ENCODE measurements at regions not wholly inside any gene's neighbourhood (a gene's known extent, or its start where the extent isn't known, plus 50 kb on each side); places are given as distances from the start of the nearest gene placed in this dataset.

DNA sequence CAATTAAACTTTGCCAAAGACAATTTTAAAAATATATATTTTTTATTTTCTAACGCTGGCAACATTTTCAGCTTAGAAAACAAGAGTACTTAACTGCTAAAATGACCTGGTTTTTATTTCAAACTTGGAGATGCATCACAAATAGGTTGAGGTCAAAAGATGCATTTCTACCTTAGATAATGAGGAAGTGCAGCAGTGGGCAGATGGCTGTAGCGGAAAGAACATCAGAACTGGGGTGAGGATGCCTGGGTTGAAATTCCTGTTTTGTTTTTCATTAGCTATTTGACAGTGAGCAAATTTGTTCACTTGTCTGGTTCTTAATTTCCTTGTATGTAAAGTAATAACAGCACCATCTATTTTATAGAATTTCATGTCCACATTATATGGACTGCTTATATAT, 524.8 kb upstream of the KLF4 start:
- Histone ChIP-seq H3K4me2 (ENCODE audit: low read length) (no peak overlapping the region), H3K79me2 (ENCODE audit: low read length) (no peaks in the 10 kb centered on the region), H2AFZ (ENCODE audit: low read depth, low read length) (no peak overlapping the region), H3K27me3 (ENCODE audit: low read depth, low read length) (no peaks in the 10 kb centered on the region), H3K36me3 (replicated peaks; ENCODE audit: low read depth, low read length) (no peaks in the 10 kb centered on the region), H3K4me1 (ENCODE audit: low read length) (peaks cover 28% of the 10 kb centered on the region), H3K9ac (ENCODE audit: low read length) (no peak overlapping the region), H3K4me3 (ENCODE audit: low read length) (no peak overlapping the region), H3K9me3 (ENCODE audit: insufficient read depth, low read length) (no peaks in the 10 kb centered on the region), H4K20me1 (ENCODE audit: insufficient read depth, low read length) (no peaks in the 10 kb centered on the region), H3K27ac (ENCODE audit: low read length) (no peak overlapping the region)
- TF ChIP-seq, protein P1, sequence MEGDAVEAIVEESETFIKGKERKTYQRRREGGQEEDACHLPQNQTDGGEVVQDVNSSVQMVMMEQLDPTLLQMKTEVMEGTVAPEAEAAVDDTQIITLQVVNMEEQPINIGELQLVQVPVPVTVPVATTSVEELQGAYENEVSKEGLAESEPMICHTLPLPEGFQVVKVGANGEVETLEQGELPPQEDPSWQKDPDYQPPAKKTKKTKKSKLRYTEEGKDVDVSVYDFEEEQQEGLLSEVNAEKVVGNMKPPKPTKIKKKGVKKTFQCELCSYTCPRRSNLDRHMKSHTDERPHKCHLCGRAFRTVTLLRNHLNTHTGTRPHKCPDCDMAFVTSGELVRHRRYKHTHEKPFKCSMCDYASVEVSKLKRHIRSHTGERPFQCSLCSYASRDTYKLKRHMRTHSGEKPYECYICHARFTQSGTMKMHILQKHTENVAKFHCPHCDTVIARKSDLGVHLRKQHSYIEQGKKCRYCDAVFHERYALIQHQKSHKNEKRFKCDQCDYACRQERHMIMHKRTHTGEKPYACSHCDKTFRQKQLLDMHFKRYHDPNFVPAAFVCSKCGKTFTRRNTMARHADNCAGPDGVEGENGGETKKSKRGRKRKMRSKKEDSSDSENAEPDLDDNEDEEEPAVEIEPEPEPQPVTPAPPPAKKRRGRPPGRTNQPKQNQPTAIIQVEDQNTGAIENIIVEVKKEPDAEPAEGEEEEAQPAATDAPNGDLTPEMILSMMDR (IDR thresholded peaks at IDR 0.05; ENCODE audit: low read depth, low read length): no peak
- no peak for TF ChIP-seq EZH2phosphoT487 (IDR thresholded peaks at IDR 0.05; ENCODE audit: low read depth)

DNA sequence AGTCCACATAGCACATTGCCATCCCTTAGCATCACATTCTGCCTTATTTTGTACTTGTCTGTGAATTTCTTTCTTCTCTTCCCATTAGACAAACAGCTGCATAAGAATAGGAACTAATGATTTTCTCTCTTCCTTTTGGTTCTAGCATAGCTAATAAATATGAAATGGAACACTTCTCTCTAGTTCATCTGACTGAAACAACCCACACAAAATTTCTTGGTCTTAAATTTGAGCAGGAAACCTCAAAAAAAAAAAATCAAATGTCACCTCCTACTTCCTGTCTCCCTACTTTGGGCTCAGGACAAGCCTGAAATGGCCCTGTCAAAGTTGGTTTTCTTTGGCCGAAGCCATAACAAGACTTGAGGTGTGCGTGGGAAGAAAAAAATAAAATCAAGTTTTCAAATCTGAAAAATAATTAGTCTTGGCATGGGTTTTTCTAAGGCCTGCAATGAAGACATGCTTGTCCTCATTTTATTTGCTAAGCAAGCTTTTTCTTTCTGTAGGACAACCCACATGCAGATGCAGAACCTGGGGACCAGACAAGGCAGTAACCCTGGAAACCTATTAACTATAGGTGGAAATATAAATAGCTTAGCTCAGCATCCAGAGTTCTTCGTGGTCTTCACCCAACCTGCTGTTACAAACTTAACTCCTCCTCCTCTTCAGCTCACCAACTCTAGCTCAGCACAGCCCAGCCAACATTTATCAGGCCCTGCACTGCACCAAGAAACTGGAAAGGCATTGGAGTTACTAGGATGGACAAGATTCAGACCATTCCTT, 523.5 kb upstream of the KLF4 start:
- H3K27me3 ChIP-seq (ENCODE audit: low read depth, low read length): no peaks in the 10 kb centered on the region
- peak overlapping the region; percentile 68 for H3K27ac ChIP-seq (ENCODE audit: low read length)
- H3K9me3 ChIP-seq (ENCODE audit: insufficient read depth, low read length): no peaks in the 10 kb centered on the region
- no peaks in the 10 kb centered on the region for H4K20me1 ChIP-seq (ENCODE audit: insufficient read depth, low read length)
- H3K9ac ChIP-seq (ENCODE audit: low read length): no peak overlapping the region
- H2AFZ ChIP-seq (ENCODE audit: low read depth, low read length): no peak overlapping the region
- H3K4me3 ChIP-seq (ENCODE audit: low read length): no peak overlapping the region
- TF ChIP-seq EZH2phosphoT487 (IDR thresholded peaks at IDR 0.05; ENCODE audit: low read depth): no peak
- TF ChIP-seq, protein P1 (IDR thresholded peaks at IDR 0.05; ENCODE audit: low read depth, low read length): no peak
- no peaks in the 10 kb centered on the region for H3K36me3 ChIP-seq (replicated peaks; ENCODE audit: low read depth, low read length)
- peaks cover 28% of the 10 kb centered on the region for H3K4me1 ChIP-seq (ENCODE audit: low read length)
- no peaks in the 10 kb centered on the region for H3K79me2 ChIP-seq (ENCODE audit: low read length)
- H3K4me2 ChIP-seq (ENCODE audit: low read length): peak overlapping the region; percentile 38

DNA sequence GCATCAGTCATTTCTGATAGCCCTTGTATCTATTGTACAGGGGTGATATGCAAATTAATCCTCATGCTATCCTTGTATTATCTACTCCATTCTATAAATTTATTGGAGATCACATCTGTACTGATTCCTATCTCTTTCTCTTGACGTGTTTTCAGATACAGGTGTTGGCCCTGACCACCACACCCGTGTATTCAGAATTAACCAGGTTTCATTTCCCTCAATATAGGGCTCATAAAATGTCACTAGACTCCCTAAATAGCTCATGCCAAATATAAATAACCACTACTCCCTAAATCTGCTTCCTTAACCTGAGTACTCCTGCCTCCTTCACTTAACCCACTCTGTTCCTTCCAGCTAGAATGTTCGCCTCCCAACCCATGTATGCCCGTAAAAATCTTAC, 522.8 kb upstream of the KLF4 start:
- Histone ChIP-seq H3K27ac (ENCODE audit: low read length) (peak overlapping the region; percentile 68), H3K4me3 (ENCODE audit: low read length) (no peak overlapping the region)

DNA sequence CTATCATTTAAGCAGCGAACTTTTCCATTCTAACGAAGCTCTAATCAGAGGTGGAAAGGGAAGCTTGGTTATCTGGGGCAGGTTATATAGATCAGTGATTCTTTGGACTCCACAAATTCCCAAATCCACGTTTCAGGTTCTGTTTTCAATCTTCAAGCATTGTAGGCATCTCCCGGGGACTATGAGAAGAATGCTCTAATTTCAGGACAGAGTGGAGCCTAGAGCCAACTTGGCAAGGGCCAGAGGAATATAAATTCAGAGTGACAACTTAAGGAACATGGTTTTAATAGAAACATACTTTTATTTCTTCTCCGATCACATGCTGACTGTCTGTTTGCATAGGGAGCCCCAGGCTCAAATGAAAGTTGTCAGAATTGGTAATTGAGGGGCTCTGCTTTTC, 514.0 kb upstream of the KLF4 start:
- H3K9me3 ChIP-seq (ENCODE audit: insufficient read depth, low read length): no peaks in the 10 kb centered on the region
- no peaks in the 10 kb centered on the region for H3K79me2 ChIP-seq (ENCODE audit: low read length)
- H3K27ac ChIP-seq (ENCODE audit: low read length): no peak overlapping the region
- no peak overlapping the region for H3K4me3 ChIP-seq (ENCODE audit: low read length)
- no peak overlapping the region for H3K9ac ChIP-seq (ENCODE audit: low read length)
- H3K4me2 ChIP-seq (ENCODE audit: low read length): no peak overlapping the region
- no peaks in the 10 kb centered on the region for H3K4me1 ChIP-seq (ENCODE audit: low read length)
- H4K20me1 ChIP-seq (ENCODE audit: insufficient read depth, low read length): no peaks in the 10 kb centered on the region
- TF ChIP-seq EZH2phosphoT487 (IDR thresholded peaks at IDR 0.05; ENCODE audit: low read depth): no peak
- TF ChIP-seq, protein P1 (IDR thresholded peaks at IDR 0.05; ENCODE audit: low read depth, low read length): no peak
- H3K27me3 ChIP-seq (ENCODE audit: low read depth, low read length): peaks cover 12% of the 10 kb centered on the region
- no peak overlapping the region for H2AFZ ChIP-seq (ENCODE audit: low read depth, low read length)
- H3K36me3 ChIP-seq (replicated peaks; ENCODE audit: low read depth, low read length): no peaks in the 10 kb centered on the region

More for the DNA sequence above, 522.8 kb upstream of the KLF4 start:
- no peak overlapping the region for H3K9ac ChIP-seq (ENCODE audit: low read length)
- peaks cover 28% of the 10 kb centered on the region for H3K4me1 ChIP-seq (ENCODE audit: low read length)
- H2AFZ ChIP-seq (ENCODE audit: low read depth, low read length): no peak overlapping the region
- TF ChIP-seq EZH2phosphoT487 (IDR thresholded peaks at IDR 0.05; ENCODE audit: low read depth): no peak
- TF ChIP-seq, protein P1 (IDR thresholded peaks at IDR 0.05; ENCODE audit: low read depth, low read length): no peak
- H3K79me2 ChIP-seq (ENCODE audit: low read length): no peaks in the 10 kb centered on the region
- no peaks in the 10 kb centered on the region for H3K27me3 ChIP-seq (ENCODE audit: low read depth, low read length)
- H3K4me2 ChIP-seq (ENCODE audit: low read length): peak overlapping the region; percentile 38
- no peaks in the 10 kb centered on the region for H3K9me3 ChIP-seq (ENCODE audit: insufficient read depth, low read length)
- H3K36me3 ChIP-seq (replicated peaks; ENCODE audit: low read depth, low read length): no peaks in the 10 kb centered on the region
- H4K20me1 ChIP-seq (ENCODE audit: insufficient read depth, low read length): no peaks in the 10 kb centered on the region
